Liver (tissue), 8 donors: ENCODE measurements at regions not wholly inside any gene's neighbourhood (a gene's known extent, or its start where the extent isn't known, plus 50 kb on each side); places are given as distances from the start of the nearest gene placed in this dataset.

ENCODE experiments used
- DNase-seq: peaks from one replicate; pipeline ENCODE4 v3.0.0-alpha.2; 2017; ENCODE audit warnings: low spot score
- H3K27ac ChIP-seq, 2 donors: one replicate each; pipeline ENCODE4 v1.7.0; 2013; ENCODE audit warnings: inconsistent platforms in 2 of 2, low read length in 2 of 2, control low read depth in 1 of 2, low read depth in 1 of 2, mild to moderate bottlenecking in 1 of 2
- H3K27me3 ChIP-seq, 4 donors: one replicate each; pipeline versions ENCODE4 v1.6.1 to v1.7.0; 2013; ENCODE audit warnings: low read length in 3 of 4, inconsistent platforms in 1 of 4, mild to moderate bottlenecking in 1 of 4, moderate library complexity in 1 of 4; ENCODE audit not compliant: control insufficient read depth in 4 of 4, insufficient read depth in 4 of 4
- H3K36me3 ChIP-seq, 4 donors: one replicate each; pipeline versions ENCODE4 v1.6.1 to v1.7.0; 2013; ENCODE audit warnings: low read length in 3 of 4, mild to moderate bottlenecking in 3 of 4, low read depth in 1 of 4, moderate library complexity in 1 of 4; ENCODE audit not compliant: control insufficient read depth in 4 of 4, insufficient read depth in 3 of 4
- H3K4me1 ChIP-seq, 4 donors: one replicate each; pipeline versions ENCODE4 v1.6.1 to v1.7.0; 2013; ENCODE audit warnings: low read length in 3 of 4, mild to moderate bottlenecking in 3 of 4, moderate library complexity in 1 of 4; ENCODE audit not compliant: control insufficient read depth in 4 of 4, insufficient read depth in 4 of 4
- H3K4me3 ChIP-seq, 3 donors: one replicate each; pipeline versions ENCODE4 v1.6.1 to v1.7.0; 2013; ENCODE audit warnings: low read length in 3 of 3, control low read depth in 1 of 3, low read depth in 1 of 3, mild to moderate bottlenecking in 1 of 3
- H3K9ac ChIP-seq, 2 donors: one replicate each; pipeline ENCODE4 v1.7.0; 2013; ENCODE audit warnings: low read length in 2 of 2, mild to moderate bottlenecking in 2 of 2, moderate library complexity in 2 of 2, control low read depth in 1 of 2, low read depth in 1 of 2
- H3K9me3 ChIP-seq, 4 donors: one replicate each; pipeline versions ENCODE4 v1.6.1 to v1.7.0; 2013; ENCODE audit warnings: low read length in 3 of 4; ENCODE audit not compliant: control insufficient read depth in 4 of 4
- EGR1 ChIP-seq, 2 donors: IDR thresholded peaks; 2 replicates each; pipeline ENCODE4 v1.6.1; 2016 to 2018; ENCODE audit warnings: antibody characterized with exemption in 2 of 2, low read depth in 2 of 2
- FOXA1 ChIP-seq: IDR thresholded peaks from 2 replicates; pipeline ENCODE4 v1.6.1; 2016; ENCODE audit warnings: antibody characterized with exemption
- FOXA2 ChIP-seq: IDR thresholded peaks from 2 replicates; pipeline ENCODE4 v1.6.1; 2016; ENCODE audit warnings: antibody characterized with exemption
- GABPA ChIP-seq, 2 donors: IDR thresholded peaks in 1 of 2; conservative IDR thresholded peaks in 1 of 2; 2 replicates each; pipeline ENCODE4 v1.6.1; 2016; ENCODE audit warnings: antibody characterized with exemption in 2 of 2, mild to moderate bottlenecking in 1 of 2, moderate library complexity in 1 of 2
- HNF4A ChIP-seq, 2 donors: conservative IDR thresholded peaks; 2 replicates each; pipeline ENCODE4 v1.6.1; 2016; ENCODE audit warnings: antibody characterized with exemption in 2 of 2, mild to moderate bottlenecking in 2 of 2
- HNF4G ChIP-seq: IDR thresholded peaks from 2 replicates; pipeline ENCODE4 v1.6.1; 2016; ENCODE audit warnings: antibody characterized with exemption
- JUND ChIP-seq, 2 donors: IDR thresholded peaks; 2 replicates each; pipeline ENCODE4 v1.6.1; 2016; ENCODE audit warnings: antibody characterized with exemption in 2 of 2
- NR2F2 ChIP-seq: IDR thresholded peaks from 2 replicates; pipeline ENCODE4 v1.6.1; 2016; ENCODE audit warnings: antibody characterized with exemption
- RAD21 ChIP-seq, 2 donors: IDR thresholded peaks; 2 replicates each; pipeline ENCODE4 v1.6.1; 2016; ENCODE audit warnings: antibody characterized with exemption in 2 of 2, mild to moderate bottlenecking in 2 of 2
- RXRA ChIP-seq, 2 donors: IDR thresholded peaks; 2 replicates each; pipeline ENCODE4 v1.6.1; 2017 to 2018; ENCODE audit warnings: antibody characterized with exemption in 2 of 2, mild to moderate bottlenecking in 1 of 2
- SP1 ChIP-seq: IDR thresholded peaks from 2 replicates; pipeline ENCODE4 v1.6.1; 2018; ENCODE audit warnings: antibody characterized with exemption, mild to moderate bottlenecking
- TAF1 ChIP-seq: conservative IDR thresholded peaks from 2 replicates; pipeline ENCODE4 v1.6.1; 2016; ENCODE audit warnings: antibody characterized with exemption, mild to moderate bottlenecking
- YY1 ChIP-seq: IDR thresholded peaks from 2 replicates; pipeline ENCODE4 v1.6.1; 2016; ENCODE audit warnings: antibody characterized with exemption, mild to moderate bottlenecking
- WGBS: extraction: QIAGEN DNeasy Blood & Tissue Kit; methylation state at CpG from one replicate; pipeline ENCODE4 v1.1.7; 2013; 5-methylcytosine and 5-hydroxymethylcytosine counted together
- TF ChIP-seq, protein P1 (sequence below): IDR thresholded peaks from 2 replicates; pipeline ENCODE4 v1.6.1; 2016; ENCODE audit warnings: antibody characterized with exemption
- TF ChIP-seq, protein P2 (sequence below): IDR thresholded peaks from 2 replicates; pipeline ENCODE4 v1.6.1; 2016; ENCODE audit warnings: antibody characterized with exemption
- TF ChIP-seq, protein P3 (sequence below): fragments of 150-350 bp; IDR thresholded peaks from 2 replicates; pipeline ENCODE4 v1.5.1; 2017; ENCODE audit warnings: improper control_type of control experiment, low read depth, low read length; ENCODE audit not compliant: missing input control
- TF ChIP-seq, protein P4 (sequence below): IDR thresholded peaks from 2 replicates; pipeline ENCODE4 v1.6.1; 2016; ENCODE audit warnings: antibody characterized with exemption
- donor health status: healthy.
- donor health status: healthy.
- donor health status: healthy.
- donor health status: healthy.
- donor health status: healthy.

DNA sequence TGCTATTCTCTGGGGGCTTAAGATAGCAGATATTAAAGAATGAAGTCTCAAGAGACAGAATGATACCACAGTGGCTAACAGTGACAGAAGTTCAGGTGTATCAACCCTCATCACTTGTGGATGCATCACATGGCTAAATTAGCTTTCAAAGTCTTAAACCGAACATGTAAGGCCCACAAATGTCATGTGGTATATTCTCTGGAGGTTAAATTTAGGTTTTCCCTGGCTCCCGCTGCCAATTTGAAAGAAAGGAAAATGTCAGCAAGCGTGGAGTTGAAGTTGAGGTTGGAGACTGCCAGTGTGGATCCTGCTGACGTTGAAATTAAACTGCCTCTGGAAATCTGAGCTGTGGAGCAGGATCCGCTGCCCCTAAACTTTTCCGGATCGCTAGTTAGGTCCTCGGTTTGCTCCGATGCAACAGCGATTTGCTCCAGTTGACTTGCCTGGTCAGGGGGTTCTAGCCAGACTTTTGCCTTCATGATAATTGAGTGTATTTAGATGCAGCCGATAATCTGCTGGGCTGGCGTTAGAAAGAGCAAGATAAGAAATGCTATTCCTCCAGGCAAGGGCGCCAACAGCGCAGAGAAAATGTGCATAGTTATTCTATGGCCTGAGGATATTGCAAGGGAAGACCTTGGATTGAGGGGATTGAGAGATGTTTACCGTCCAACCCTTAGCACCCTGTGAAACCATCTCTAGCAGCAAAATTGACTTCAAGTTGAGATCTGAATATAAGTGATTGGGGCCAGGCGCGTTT is 443.9 kb downstream of the TMEM114 start:
- 80% methylated on average over 17 of the region's 17 CpGs for WGBS
- DNase-seq = no peak

DNA sequence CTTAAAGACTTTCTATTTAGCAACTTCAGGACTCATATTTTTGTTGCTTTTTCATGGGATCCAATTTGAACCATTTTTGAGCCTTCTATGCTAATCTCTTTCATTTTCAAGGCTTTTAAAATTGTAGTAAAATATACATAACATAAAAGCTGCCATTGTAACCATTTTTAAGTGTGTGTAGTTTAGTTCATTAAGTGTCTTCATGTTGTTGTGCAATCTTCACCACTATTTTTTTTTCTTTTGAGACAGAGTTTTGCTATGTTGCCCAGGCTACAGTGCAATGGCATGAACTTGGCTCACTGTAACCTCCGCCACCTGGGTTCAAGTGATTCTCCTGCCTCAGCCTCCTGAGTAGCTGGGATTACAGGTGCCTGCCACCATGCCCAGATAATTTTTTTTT is 451.6 kb downstream of the TMEM114 start:
- Histone ChIP-seq H3K4me3 (no peak overlapping the region), H3K9ac (no peak overlapping the region), H3K27ac (no peak overlapping the region), H3K27me3 (no peaks in the 10 kb centered on the region), H3K4me1 (no peaks in the 10 kb centered on the region), H3K36me3 (no peaks in the 10 kb centered on the region), H3K9me3 (peaks cover 0 to 3% (median 1%) of the 10 kb centered on the region in 4 donors)
- WGBS = 89% methylated on average over 1 of the region's 1 CpG
- no peak for DNase-seq
- TF ChIP-seq HNF4A (conservative IDR thresholded peaks at IDR 0.05) (no peak), SP1 (no peak), RAD21 (IDR thresholded peaks at IDR 0.05) (no peak), FOXA2 (no peak), JUND (IDR thresholded peaks at IDR 0.05) (no peak), TAF1 (no peak), FOXA1 (no peak), EGR1 (IDR thresholded peaks at IDR 0.05; ENCODE audit: low read depth in 2 of 2) (no peak)
- TF ChIP-seq, protein P1, sequence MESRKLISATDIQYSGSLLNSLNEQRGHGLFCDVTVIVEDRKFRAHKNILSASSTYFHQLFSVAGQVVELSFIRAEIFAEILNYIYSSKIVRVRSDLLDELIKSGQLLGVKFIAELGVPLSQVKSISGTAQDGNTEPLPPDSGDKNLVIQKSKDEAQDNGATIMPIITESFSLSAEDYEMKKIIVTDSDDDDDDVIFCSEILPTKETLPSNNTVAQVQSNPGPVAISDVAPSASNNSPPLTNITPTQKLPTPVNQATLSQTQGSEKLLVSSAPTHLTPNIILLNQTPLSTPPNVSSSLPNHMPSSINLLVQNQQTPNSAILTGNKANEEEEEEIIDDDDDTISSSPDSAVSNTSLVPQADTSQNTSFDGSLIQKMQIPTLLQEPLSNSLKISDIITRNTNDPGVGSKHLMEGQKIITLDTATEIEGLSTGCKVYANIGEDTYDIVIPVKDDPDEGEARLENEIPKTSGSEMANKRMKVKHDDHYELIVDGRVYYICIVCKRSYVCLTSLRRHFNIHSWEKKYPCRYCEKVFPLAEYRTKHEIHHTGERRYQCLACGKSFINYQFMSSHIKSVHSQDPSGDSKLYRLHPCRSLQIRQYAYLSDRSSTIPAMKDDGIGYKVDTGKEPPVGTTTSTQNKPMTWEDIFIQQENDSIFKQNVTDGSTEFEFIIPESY = no peak
- TF ChIP-seq, protein P2, sequence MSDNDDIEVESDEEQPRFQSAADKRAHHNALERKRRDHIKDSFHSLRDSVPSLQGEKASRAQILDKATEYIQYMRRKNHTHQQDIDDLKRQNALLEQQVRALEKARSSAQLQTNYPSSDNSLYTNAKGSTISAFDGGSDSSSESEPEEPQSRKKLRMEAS = no peak
- TF ChIP-seq, protein P3, sequence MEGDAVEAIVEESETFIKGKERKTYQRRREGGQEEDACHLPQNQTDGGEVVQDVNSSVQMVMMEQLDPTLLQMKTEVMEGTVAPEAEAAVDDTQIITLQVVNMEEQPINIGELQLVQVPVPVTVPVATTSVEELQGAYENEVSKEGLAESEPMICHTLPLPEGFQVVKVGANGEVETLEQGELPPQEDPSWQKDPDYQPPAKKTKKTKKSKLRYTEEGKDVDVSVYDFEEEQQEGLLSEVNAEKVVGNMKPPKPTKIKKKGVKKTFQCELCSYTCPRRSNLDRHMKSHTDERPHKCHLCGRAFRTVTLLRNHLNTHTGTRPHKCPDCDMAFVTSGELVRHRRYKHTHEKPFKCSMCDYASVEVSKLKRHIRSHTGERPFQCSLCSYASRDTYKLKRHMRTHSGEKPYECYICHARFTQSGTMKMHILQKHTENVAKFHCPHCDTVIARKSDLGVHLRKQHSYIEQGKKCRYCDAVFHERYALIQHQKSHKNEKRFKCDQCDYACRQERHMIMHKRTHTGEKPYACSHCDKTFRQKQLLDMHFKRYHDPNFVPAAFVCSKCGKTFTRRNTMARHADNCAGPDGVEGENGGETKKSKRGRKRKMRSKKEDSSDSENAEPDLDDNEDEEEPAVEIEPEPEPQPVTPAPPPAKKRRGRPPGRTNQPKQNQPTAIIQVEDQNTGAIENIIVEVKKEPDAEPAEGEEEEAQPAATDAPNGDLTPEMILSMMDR = no peak

More for the DNA sequence above, 443.9 kb downstream of the TMEM114 start:
- H3K4me3 ChIP-seq = no peak overlapping the region
- TF ChIP-seq RAD21 (IDR thresholded peaks at IDR 0.05) (no peak), HNF4G (no peak), EGR1 (IDR thresholded peaks at IDR 0.05; ENCODE audit: low read depth in 2 of 2) (no peak), FOXA2 (no peak), YY1 (no peak), HNF4A (conservative IDR thresholded peaks at IDR 0.05) (no peak), RXRA (IDR thresholded peaks at IDR 0.05) (no peak), GABPA (IDR thresholded peaks at IDR 0.05 in 1 of 2, conservative IDR thresholded peaks at IDR 0.05 in 1 of 2) (no peak), FOXA1 (no peak), NR2F2 (no peak), SP1 (no peak), TAF1 (no peak)
- TF ChIP-seq, protein P3 = no peak
- TF ChIP-seq, protein P2 = no peak
- TF ChIP-seq, protein P4, sequence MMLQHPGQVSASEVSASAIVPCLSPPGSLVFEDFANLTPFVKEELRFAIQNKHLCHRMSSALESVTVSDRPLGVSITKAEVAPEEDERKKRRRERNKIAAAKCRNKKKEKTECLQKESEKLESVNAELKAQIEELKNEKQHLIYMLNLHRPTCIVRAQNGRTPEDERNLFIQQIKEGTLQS = no peak
- H3K27ac ChIP-seq = no peak overlapping the region
- no peak overlapping the region for H3K9ac ChIP-seq
- no peaks in the 10 kb centered on the region for H3K27me3 ChIP-seq
- no peaks in the 10 kb centered on the region for H3K4me1 ChIP-seq
- no peaks in the 10 kb centered on the region for H3K36me3 ChIP-seq
- H3K9me3 ChIP-seq = no peaks in the 10 kb centered on the region
